Smooth muscle cell of the brain vasculature (primary cell): ENCODE measurements at regions not wholly inside any gene's neighbourhood (a gene's known extent, or its start where the extent isn't known, plus 50 kb on each side); places are given as distances from the start of the nearest gene placed in this dataset.

Source experiments
- DNase-seq: peaks from one replicate; pipeline ENCODE4 v3.0.0-alpha.2; 2012; ENCODE audit warnings: low read depth, low spot score

DNA sequence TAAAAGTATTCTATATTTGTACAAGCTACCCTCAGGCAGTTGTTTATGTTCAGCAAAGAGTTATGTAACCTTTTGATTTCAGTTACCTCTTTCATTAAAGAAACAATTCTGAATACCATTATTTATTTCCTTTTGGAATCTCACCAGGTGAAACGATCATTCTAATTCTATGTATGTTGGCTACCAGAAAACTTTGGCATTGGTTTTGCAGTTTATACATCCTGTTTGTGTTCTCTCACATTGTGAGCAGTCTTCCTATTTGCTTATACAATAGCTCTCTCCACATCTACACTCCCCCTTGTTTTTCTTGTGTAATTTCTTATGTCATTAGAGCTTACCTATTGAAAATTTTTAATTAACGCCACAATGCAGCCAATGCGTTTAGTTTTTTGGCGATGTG, 276.0 kb upstream of the MPDZ start:
- no peak for DNase-seq

DNA sequence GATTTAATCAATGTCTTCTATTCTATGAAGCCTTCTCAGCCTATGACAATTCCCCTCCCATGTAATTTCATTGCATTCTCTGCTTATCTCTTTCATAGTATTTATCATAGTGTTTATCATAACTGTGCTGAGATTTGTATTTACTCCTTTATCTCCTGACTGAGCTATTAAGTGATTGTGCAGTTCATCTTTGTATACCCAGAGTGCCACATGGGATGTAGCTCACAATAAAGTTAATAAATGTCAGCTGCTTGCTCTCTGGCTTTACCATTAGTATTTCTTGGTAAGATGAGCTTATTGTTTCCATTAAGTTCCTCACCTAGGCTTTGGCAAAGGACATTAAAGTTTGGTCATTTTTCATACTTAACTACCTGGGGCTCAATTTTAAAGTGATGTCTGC, 275.1 kb upstream of the MPDZ start:
- no peak for DNase-seq

DNA sequence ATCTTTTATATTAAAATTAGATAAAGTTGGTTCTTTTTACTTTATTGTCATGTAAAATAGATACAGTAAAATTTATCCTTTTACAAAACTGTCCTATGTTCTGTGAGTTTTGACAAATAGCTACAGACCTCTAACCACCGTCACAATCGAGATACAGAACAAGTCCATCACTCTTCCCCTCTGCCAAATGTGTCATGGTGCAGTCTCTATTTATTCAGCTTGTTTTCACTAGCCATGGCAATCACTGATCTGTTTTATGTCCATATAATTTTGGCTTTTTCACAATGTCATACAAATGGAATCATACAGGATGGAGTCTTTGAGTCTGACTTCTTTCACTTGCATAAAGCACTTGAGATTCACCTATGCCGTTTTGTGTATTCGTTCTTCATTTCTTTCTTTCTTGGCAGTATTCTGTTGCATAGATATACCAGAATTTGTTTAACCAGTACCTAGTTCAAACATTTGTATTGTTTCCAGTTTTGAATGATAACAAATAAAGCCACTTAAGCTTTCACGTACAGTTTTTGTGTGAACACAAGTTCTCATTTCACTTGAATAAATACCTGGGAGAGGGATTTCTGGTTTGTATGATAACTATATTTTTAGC, 273.2 kb upstream of the MPDZ start:
- no peak for DNase-seq

DNA sequence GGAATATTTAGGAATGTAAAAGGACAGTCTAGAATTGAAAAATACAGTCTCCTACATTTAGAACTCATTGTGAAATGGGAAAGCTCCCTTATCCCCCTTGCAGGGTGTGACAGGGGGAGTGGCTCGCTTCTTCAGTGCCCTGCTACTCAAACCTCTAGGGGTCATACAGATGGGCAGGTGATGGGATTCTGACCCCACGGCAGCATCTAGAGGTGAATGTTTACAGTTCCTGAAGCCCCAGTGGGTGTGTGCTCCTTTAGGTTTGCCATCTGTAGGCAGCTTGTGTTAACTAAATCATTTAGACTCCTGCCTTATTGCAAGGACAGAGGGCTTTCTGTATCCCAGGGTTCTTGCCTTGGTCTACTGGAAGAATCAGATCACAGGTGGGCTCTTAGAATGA, 271.0 kb upstream of the MPDZ start:
- no peak for DNase-seq

DNA sequence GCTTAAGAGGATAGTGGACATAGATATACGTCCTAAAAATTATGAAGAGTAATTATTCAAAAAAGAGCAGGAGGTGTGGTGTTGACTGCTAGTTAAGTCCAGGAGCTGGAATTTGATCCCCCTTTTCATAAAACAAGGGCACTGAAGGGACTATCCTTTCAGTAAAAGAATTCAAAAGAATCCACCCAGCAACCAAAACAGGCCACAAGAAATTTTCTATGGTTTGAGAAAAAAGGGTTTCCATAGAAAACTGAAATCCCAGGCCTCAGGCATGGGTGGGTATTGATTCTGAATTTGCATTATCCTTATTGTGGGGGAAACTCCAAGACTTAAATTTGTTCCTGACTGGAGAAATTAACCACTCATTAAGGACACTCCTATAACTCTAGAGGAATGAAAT, 269.0 kb upstream of the MPDZ start:
- no peak for DNase-seq

DNA sequence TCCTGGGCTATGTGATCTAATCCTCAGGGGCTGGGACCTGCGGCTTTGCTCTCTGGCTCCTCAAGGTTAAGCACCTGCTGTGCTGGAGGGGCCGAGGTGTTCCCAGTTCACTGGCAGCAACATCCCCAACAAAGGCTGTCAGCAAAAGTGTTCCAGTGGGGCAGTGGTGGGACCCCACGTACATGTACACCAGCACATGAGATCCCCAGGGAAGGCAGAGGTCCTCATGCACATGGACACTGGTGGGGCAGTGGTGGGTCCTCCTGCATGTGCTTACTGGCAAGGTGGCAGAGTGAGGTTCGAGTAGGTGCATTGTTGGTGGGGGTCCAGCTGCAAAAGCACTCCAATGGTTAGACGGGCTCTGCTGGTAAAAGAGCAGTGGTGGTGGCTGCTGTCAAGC, 255.6 kb upstream of the MPDZ start:
- DNase-seq, result no peak

DNA sequence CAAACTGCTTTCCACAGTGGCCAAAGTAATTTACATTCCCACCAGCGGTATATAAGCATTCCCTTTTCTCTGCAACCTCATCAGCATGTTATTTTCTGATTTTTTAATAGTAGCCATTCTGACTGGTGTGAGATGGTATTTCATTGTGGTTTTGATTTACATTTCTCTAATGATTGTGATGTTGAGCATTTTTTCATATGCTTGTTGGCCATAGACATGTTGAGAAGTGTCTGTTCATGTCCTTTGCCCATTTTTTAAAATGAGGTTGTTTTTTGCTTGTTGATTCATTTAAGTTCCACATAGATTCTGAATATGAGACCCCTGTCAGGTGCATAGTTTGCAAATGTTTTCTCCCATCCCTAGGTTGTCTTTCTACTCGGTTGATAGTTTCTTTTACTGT, 254.5 kb upstream of the MPDZ start:
- DNase-seq, result no peak

DNA sequence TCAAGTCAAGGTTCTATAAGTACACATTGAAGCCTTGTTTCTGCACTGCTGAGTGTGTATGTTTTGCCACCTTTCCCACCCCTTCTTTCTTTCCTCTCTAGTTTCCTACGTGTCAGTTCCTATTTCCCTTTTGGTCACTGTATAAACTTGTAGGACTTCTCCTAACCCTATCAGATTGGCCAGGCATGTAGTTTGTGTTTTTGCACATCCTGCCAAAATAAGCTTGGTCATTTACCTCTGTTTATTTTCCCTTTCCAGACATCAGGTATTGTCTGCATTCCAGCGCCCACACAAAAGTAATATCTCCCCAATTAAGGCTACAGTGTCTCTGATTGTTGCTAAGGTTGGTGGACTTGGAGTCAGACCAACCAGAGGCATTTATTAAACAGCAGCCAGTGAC, 252.9 kb upstream of the MPDZ start:
- no peak for DNase-seq

DNA sequence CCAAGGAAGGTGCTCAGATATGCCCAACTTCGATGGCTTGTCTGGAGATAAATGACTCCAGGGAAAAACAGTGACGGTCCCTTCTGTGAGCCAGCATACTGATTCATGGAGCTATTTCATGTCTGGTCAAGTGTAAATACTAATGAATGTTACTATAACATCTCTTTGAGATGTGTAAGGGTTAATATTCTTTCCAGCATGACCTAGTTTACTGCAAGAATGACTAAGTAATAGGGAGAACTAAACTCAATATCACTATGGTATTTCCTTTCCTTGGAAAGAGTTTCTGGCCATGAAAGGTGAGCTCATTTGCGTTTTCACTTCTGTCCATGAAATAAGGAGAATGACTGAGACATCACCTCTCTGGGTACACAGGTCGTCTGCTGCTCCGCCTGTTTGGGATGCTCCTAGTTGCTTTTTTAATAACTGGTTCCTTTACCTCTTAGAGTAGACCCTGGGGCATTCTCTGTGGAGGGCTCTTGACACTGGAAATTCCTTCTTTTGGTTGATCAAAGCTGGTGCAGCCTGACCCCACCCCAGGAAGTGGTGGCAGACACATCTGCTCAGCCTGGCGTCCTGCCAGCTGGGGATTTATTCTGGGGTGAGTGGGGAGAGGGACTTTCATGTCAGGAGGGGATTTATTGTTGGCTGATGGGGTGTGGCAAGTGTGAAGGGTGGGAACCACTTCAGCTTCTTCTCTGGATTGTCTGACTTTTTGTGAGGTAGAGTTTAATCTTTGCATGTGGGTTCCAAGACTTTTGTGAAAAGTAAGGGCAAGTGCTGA, 250.0 kb upstream of the MPDZ start:
- no peak for DNase-seq

DNA sequence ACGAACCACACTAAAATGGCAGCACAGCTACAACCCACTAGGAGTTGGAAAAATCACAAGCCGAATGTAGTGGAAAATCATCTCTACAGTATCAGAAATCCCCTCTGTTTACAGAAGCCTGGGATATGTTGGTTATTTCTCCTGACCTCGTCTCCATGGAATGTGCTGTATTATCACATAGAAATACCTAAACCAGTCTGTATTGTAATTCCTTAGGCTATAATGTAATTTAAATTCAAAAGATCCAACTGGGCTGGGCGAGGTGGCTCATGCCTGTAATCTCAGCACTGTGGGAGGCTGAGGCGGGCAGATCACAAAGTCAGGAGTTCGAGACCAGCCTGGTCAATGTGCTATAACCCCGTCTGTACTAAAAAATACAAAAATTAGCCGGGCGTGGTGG, 244.8 kb upstream of the MPDZ start:
- no peak for DNase-seq

DNA sequence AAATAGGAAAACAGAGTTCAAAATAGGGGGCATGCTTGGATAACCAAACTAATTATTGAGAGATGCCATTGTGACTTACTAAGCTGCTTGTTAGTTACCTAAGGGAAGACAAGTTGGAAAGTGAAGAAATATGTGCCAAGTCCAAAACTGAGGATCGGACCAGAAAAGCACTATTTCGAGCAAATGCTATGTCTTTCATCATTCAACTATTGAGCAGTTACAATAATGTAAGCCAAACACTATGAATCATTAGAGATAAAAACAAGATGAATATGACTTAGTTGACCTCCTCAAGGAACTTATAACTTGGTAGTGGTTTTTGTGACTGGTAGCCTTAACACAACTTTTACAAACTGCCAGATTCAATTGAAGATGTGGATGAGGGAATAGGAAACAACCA, 240.6 kb upstream of the MPDZ start:
- DNase-seq, result no peak

DNA sequence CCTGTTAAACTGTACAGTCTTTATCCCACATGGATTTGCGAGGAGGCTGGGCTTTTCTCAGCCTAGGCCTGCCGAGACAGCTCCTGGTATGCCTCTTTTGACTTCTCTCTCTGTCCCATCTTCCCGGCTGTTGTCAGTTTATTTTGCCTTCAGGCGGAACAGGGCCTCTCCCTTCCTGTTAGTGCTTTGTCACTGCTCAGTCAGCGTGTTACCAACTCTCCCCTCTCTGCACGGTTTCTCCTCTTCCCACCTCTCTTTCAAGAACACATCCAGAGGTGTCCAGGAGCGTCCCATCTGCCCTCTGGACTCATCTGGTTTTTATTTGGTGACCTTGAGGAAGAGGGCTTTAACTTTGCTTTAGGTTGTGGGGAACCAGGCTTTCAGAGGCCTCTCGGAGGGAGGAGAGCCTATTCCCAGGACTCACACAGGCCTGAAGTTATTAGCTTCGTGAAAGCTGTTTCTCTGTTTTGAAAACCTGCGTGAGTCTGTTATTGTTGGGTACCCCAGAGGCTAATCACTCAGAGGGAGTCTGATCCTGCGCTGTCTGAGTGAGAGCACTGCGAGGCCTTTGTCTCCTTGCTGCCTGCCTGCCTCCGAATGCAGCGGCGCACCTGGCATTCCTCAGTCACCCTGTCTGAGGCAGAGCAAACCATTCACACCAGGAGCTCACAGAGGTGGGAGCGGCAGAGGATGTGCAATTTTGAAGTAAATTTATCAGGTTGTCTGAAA, 234.4 kb upstream of the MPDZ start:
- peak; percentile 57 for DNase-seq

DNA sequence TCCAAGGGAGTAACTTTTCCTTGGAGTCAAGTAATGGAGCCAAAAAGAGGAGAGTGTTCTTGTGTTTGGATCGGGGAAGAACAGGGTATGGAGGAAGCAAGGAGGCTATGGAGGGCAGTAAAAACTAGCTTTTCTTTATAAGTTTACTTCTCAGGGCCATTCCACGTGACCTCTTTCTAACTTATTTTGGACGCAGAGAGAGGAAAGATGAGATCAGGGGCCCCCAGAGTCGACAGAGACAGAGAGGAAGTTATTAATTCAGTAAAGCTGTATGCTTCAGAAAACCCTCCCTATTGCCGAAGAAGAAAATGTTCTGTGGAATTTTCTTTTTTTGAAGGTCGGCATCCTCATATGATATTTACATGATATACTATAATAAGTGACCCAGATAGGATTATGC, 233.8 kb upstream of the MPDZ start:
- DNase-seq, result peak; percentile 26

DNA sequence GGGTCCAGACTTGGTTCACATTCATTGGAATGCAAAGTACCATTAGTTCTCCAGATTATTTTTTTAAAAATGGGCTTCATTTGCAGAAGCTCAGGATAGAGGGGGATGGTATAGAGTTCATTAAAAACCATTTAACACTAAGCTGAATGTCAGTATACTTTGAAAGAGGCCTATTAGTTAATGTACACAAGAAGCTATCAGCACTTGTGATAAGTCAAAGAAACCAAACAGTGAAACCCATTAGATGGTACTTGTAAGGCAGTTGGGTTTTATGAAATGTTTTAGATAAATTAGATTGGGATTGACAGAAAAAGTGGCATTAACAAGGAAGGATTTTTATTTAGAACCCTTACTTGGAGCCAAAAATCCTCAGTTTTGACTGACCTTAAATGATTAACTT, 229.2 kb upstream of the MPDZ start:
- no peak for DNase-seq

DNA sequence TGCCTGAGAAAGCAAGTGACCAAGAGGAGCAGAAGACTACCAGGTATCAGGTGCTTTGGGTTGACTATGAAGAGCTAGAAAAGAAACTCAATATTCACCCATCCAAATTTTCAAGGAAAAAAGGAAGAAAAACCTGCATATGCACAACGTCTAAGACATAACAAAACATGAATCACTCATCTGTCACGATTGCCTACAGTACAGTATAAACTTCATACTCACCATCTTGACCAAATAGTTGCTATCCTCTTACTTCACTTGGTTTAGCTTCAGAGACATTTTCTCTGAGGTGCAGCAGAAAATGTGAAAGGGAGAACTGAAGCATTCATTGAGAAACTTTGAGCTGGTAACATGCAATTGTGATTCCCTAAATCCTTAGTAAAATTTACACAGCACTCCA, 228.6 kb upstream of the MPDZ start:
- no peak for DNase-seq

DNA sequence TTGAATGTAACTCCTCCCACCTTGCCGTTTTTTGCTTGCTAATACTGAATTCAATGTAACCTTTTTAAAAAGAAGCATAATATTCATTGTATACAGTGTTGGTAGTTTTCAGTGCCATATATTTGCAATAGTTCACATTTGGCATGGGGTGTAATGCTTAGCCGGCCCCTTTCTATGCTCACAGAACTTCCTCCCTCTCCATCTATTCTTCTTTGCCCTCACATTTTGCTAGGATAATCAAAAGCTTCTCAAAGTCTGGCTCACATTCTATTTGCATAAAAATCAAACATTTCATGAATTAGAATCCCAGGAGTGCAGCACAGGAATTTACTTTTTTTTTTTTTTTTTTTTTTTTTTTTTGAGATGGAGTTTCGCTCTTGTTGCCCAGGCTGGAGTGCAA, 226.3 kb upstream of the MPDZ start:
- DNase-seq, result no peak

DNA sequence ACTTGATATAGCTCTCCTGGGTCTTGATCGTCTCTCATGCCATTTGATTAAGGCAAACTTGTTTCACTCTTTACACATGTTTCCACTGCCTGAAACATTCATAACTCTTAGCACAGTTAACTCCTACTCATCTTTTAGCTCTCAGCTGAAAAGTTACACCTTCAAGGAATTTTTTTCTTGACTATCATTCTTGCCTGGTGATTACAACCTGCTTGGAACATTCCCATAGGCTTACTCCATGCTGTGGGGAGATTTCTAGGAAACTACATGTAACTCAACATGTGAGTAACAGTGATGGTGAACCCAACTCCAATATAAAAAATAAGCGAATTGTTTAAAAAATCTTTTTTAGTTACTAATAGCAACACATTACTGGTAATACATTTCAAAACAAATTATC, 224.1 kb upstream of the MPDZ start:
- DNase-seq, result no peak

DNA sequence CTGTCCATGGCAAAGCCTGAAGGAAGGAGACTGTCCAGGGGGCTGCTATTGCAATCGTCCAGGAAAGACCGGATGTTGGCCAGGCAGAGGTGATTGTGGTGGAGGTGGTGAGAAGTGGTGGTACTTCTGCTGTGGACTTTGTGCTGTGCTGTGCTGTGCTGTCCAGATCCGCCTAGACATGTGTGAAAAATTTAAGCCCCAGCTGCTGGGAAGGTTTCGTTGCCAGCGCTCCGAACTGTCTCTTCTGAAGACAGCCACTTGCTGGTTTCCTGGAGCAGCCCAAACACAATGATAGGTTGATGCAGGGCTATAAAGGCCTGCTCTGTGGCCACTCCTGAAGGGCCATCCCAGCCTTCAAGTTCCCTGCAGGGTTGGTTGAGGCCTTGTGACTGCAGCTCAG, 223.0 kb upstream of the MPDZ start:
- no peak for DNase-seq

DNA sequence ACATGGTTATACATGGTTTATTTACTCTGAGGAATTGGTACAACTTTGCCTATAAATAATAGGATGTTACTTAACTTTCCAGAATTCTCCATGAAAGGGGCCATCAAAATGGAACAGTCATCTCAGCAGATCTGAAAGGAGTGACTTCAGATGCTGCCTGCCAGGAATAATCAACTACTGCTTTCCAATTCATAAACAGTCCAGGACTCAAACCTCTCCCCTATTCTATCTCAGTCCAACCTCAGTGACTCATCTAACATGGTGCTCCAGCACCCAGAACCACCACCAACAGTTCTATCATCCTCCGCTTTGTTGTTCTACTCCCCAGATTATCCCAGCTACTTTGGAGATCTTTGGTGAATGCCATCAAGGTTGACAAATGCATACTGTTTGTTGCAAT, 221.5 kb upstream of the MPDZ start:
- DNase-seq, result no peak

DNA sequence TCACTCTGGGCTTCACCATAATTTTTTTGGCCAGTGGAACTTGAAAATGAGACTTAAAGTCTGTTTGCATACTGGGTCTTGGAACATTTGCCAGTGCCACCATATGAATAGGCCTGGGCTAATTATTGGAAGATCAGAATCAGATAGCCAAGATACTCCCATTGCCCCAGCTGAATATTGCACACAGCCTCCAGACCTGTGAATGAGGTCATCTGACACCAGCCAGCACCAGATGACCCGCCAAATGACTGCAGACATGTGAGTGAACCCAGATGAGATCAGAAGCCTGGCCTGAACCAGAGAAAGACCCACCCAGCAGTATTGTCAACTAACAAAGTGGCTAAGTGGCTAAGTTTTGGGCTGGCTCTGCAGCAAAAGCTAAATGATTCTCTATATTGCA, 220.5 kb upstream of the MPDZ start:
- DNase-seq, result no peak

DNA sequence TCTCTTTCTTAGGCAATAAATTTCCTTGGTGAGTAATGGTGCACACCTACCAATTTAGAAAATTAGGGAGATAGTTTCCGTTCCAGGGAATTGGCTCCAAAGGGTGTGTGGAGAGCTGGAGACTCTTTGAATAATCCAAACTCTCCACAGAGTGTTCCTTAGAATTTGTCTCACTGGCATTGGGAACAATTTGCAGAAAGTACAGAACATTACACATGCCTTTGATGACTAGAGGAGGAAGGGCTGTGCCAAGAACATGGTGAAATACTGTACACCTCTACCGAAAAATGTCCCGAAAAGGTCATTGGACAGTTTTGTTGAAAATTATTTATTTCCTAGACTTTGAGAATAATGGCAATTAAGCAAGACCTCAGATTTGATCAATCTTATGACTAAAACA, 214.2 kb upstream of the MPDZ start:
- DNase-seq, result no peak

DNA sequence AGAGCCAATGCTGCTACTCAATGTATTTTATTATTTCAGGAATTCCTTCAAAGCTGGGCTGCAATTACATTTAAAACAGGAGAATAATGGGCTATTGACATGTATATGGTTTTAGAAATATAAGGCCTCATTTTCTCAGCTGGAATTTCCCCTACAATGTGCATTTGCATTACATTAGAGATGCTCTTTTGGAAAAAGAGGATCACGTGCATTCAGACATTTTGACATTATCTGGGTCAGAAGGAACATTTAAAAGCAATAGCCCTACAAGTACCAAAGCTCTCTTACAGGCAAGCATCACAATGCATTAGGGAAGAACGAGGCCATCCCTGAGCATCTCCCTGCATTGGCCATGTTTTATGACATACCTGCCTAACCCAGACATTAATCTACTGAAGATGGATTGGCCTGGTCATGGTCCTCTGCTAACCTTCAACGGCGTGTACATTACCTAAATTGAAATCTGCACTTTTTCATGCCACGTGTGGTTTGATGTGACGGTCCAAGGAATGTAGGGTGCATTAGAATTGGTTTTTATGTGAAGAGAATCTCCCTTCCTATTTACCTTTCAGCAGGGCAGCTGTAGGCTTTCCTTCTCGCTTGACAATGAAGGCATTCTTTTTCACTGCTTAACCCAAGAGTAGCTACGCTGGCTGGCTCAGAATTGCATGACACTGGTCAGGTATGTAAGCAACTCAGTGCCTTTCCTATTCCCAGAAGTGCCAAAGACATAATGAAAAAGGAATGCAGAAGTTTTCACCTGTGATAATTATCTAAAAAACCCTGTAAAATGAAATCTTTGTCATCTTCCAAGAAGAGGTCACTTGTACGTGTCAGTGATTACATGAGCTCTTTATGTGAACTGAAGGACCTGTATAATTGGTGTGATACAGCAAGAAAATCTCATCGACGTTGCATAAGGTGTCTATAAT, 212.3 kb upstream of the MPDZ start:
- DNase-seq, result no peak
